Suprapubic skin (tissue), 3 donors: ENCODE measurements at regions not wholly inside any gene's neighbourhood (a gene's known extent, or its start where the extent isn't known, plus 50 kb on each side); places are given as distances from the start of the nearest gene placed in this dataset.

Source experiments
- POLR2A ChIP-seq, 2 donors: fragments of 450-650 bp; IDR thresholded peaks; one replicate each; pipeline ENCODE4 v1.6.1; 2017; ENCODE audit warnings: antibody characterized with exemption in 2 of 2, mild to moderate bottlenecking in 2 of 2, moderate library complexity in 2 of 2
- TF ChIP-seq, protein P1 (sequence below), 2 donors: fragments of 200-600 bp in 1 of 2; fragments of 450-650 bp in 1 of 2; sonication (generic) in 1 of 2; IDR thresholded peaks; one replicate each; pipeline ENCODE4 v1.5.1; 2016 to 2019; ENCODE audit warnings: antibody characterized with exemption in 2 of 2, mild to moderate bottlenecking in 1 of 2, moderate library complexity in 1 of 2

GRCh38 chr10:9561821-9562505, 1455.7 kb upstream of the CELF2 start:
- TF ChIP-seq POLR2A (IDR thresholded peaks at IDR 0.05), result no peak
- TF ChIP-seq, protein P1, sequence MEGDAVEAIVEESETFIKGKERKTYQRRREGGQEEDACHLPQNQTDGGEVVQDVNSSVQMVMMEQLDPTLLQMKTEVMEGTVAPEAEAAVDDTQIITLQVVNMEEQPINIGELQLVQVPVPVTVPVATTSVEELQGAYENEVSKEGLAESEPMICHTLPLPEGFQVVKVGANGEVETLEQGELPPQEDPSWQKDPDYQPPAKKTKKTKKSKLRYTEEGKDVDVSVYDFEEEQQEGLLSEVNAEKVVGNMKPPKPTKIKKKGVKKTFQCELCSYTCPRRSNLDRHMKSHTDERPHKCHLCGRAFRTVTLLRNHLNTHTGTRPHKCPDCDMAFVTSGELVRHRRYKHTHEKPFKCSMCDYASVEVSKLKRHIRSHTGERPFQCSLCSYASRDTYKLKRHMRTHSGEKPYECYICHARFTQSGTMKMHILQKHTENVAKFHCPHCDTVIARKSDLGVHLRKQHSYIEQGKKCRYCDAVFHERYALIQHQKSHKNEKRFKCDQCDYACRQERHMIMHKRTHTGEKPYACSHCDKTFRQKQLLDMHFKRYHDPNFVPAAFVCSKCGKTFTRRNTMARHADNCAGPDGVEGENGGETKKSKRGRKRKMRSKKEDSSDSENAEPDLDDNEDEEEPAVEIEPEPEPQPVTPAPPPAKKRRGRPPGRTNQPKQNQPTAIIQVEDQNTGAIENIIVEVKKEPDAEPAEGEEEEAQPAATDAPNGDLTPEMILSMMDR (IDR thresholded peaks at IDR 0.05), result no peak
